RWPE1 (cell line): ENCODE measurements at regions not wholly inside any gene's neighbourhood (a gene's known extent, or its start where the extent isn't known, plus 50 kb on each side); places are given as distances from the start of the nearest gene placed in this dataset.
"Not testable (repeated sequence)": the region's sequence is repeated elsewhere in the genome, so short reads cannot be mapped to it uniquely, and the experiment has no call there.

Experiments
- CTCF ChIA-PET: fragments of 350-600 bp; sonication (Branson Sonifier 250); formaldehyde crosslinking; extraction: SDS; loops from one replicate; lab custom pipeline; 2021; lab: Yijun Ruan, JAX
- POLR2A ChIA-PET: fragments of 400-600 bp; formaldehyde crosslinking; extraction: SDS; loops from one replicate; lab custom pipeline; 2020; ENCODE audit warnings: antibody characterized with exemption; ENCODE audit not compliant: low non-redundant PET; lab: Yijun Ruan, JAX
- DNase-seq: peaks from one replicate; pipeline ENCODE4 v3.0.0; 2012; ENCODE audit warnings: low spot score
- H3K27ac ChIP-seq: fragments of 450-650 bp; 2 replicates; pipeline ENCODE4 v1.5.1; 2017
- TF ChIP-seq, protein P1 (sequence below): fragments of 450-650 bp; conservative IDR thresholded peaks from 2 replicates; pipeline ENCODE4 v1.5.1; 2017; ENCODE audit warnings: low read depth, mild to moderate bottlenecking

DNA sequence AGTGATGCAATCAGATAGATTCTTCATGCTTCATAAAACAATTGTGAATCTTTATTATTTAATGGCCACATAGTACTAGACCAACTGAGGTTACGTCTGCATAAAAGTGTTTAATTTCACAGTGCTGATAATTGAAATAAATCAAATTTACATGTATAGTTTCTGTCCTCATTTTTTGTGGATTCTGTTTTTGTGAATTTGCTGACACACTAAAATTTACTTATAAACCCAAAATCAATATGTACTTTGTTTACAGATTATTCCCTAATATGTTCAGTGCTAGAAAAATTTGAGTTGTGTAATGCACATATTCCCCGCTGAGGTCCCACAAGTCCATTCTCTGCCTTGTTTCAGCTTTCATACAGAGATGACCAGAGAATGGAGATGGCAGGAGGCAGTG lies 759.8 kb downstream of the CENPC start:
- CTCF ChIA-PET: no interaction called here

GRCh38 chr4:66782751-66783150 lies 762.6 kb downstream of the CENPC start:
- DNase-seq, CTCF ChIA-PET, H3K27ac ChIP-seq, POLR2A ChIA-PET: not testable (repeated sequence)

More for the DNA sequence above, 759.8 kb downstream of the CENPC start:
- H3K27ac ChIP-seq: no peak overlapping the region
- POLR2A ChIA-PET: no interaction called here
- DNase-seq: no peak
- TF ChIP-seq, protein P1, sequence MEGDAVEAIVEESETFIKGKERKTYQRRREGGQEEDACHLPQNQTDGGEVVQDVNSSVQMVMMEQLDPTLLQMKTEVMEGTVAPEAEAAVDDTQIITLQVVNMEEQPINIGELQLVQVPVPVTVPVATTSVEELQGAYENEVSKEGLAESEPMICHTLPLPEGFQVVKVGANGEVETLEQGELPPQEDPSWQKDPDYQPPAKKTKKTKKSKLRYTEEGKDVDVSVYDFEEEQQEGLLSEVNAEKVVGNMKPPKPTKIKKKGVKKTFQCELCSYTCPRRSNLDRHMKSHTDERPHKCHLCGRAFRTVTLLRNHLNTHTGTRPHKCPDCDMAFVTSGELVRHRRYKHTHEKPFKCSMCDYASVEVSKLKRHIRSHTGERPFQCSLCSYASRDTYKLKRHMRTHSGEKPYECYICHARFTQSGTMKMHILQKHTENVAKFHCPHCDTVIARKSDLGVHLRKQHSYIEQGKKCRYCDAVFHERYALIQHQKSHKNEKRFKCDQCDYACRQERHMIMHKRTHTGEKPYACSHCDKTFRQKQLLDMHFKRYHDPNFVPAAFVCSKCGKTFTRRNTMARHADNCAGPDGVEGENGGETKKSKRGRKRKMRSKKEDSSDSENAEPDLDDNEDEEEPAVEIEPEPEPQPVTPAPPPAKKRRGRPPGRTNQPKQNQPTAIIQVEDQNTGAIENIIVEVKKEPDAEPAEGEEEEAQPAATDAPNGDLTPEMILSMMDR: no peak

- CTCF ChIA-PET: interaction anchor here (0.6 kb wide), 1 partner anchor 18 kb away, joined by 6 read pairs; no protein-coding TSS in a partner anchor
- no peak for DNase-seq
- H3K27ac ChIP-seq: no peak overlapping the region
- POLR2A ChIA-PET: no interaction called here
- TF ChIP-seq, protein P1: no peak
These were observed 768.2 kb downstream of the CENPC start for GRCh38 chr4:66777097-66777496.

DNA sequence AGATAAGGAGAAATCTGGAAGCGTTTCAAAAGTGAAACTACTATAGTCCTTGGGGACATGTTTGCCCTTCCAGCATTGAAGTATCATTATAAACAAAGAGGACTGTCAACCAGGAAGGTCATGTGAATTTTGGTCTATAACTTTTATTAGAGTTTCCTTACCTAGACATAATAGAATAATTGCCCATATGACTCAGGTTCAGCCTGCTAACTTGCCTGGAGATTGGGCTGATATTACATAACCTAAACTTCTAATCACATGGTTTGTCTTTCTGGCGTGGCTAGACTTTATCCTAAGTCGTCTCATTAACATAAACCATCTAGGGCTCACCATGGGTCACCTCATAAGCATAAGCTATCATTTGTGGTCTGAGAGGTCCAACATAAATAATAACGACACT lies 775.9 kb downstream of the CENPC start:
- TF ChIP-seq, protein P1: no peak
- DNase-seq: no peak
- ChIA-PET CTCF (no interaction called here), POLR2A (no interaction called here)
- no peak overlapping the region for H3K27ac ChIP-seq

DNA sequence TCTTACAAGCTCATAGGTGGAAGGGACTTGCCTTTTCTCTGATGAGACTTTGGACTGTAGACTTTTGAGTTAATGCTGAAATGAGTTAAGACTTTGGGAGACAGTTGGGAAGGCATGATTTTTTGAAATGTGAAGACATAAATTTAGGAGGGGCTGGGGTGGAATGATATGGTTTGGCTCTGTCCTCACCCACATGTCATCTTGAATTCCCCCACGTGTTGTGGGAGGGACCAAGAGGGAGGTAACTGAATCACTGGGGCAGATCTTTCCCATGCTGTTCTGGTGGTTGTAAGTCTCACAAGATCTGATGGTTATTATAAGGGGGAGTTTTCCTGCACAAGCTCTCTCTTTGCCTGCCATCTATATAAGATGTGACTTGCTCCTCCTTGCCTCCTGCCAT lies 777.9 kb downstream of the CENPC start:
- ChIA-PET CTCF (no interaction called here), POLR2A (no interaction called here)
- H3K27ac ChIP-seq: no peak overlapping the region
- DNase-seq: no peak
- TF ChIP-seq, protein P1: no peak

GRCh38 chr4:66766557-66766956 lies 778.7 kb downstream of the CENPC start:
- no peak for DNase-seq
- TF ChIP-seq, protein P1: no peak
- POLR2A ChIA-PET: no interaction called here
- H3K27ac ChIP-seq: no peak overlapping the region
- CTCF ChIA-PET: no interaction called here

GRCh38 chr4:66750273-66750672 lies 795.0 kb downstream of the CENPC start:
- ChIA-PET POLR2A (no interaction called here), CTCF (interaction anchor here (0.7 kb wide), 1 partner anchor 577 kb away, joined by 3 read pairs; no protein-coding TSS in a partner anchor)
- no peak for DNase-seq
- no peak overlapping the region for H3K27ac ChIP-seq
- TF ChIP-seq, protein P1: no peak

DNA sequence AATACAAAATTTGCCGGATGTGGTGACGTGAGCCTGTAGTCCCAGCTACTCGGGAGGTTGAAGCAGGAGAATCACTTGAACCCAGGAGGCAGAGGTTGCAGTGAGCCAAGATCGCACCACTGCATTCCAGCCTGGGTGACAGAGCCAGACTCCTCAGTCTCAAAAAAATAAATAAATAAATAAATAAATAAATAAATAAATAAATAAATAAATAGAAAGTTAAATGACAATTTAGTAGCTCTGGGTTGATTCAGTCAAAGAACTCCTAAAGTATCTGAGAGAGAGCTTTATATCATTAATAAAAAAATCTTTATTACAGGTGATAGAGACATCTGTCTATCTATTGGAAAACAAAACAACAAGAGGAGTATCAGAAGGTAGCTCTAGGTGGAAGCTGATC lies 798.4 kb downstream of the CENPC start:
- DNase-seq, CTCF ChIA-PET, POLR2A ChIA-PET, H3K27ac ChIP-seq: not testable (repeated sequence)
